H9 (cell line): ENCODE measurements at regions not wholly inside any gene's neighbourhood (a gene's known extent, or its start where the extent isn't known, plus 50 kb on each side); places are given as distances from the start of the nearest gene placed in this dataset.

ENCODE experiments used
- DNase-seq: peaks from one replicate; pipeline ENCODE4 v3.0.0-alpha.2; 2017
- H2AFZ ChIP-seq: one replicate; pipeline ENCODE4 v1.6.1; 2013; ENCODE audit warnings: mild to moderate bottlenecking, low read length, control low read depth, moderate library complexity
- H2AK5ac ChIP-seq: 2 replicates; pipeline ENCODE4 v1.6.1; 2013; ENCODE audit warnings: low read length, control low read depth, mixed read lengths; ENCODE audit not compliant: insufficient read length
- H2BK120ac ChIP-seq: one replicate; pipeline ENCODE4 v1.6.1; 2013; ENCODE audit warnings: low read depth, mild to moderate bottlenecking, low read length, control low read depth, inconsistent platforms; ENCODE audit not compliant: poor library complexity, severe bottlenecking
- H2BK12ac ChIP-seq: 2 replicates; pipeline ENCODE4 v1.6.1; 2013; ENCODE audit warnings: low read length, control low read depth, mixed read lengths, low read depth; ENCODE audit not compliant: insufficient read length
- H2BK15ac ChIP-seq: 2 replicates; pipeline ENCODE4 v1.6.1; 2013; ENCODE audit warnings: low read depth, low read length, control low read depth
- H2BK20ac ChIP-seq: one replicate; pipeline ENCODE4 v1.6.1; 2013; ENCODE audit warnings: low read depth, mild to moderate bottlenecking, low read length, control low read depth, inconsistent platforms; ENCODE audit not compliant: poor library complexity, severe bottlenecking
- H2BK5ac ChIP-seq: 2 replicates; pipeline ENCODE4 v1.6.1; 2013; ENCODE audit warnings: low read length, control low read depth, mixed read lengths; ENCODE audit not compliant: insufficient read length
- H3K14ac ChIP-seq: 2 replicates; pipeline ENCODE4 v1.6.1; 2013; ENCODE audit warnings: low read length, control low read depth; ENCODE audit not compliant: insufficient read depth
- H3K18ac ChIP-seq: 2 replicates; pipeline ENCODE4 v1.6.1; 2013; ENCODE audit warnings: low read depth, mild to moderate bottlenecking, mixed read lengths, low read length, control low read depth; ENCODE audit not compliant: insufficient read length
- H3K23ac ChIP-seq: 2 replicates; pipeline ENCODE4 v1.6.1; 2013; ENCODE audit warnings: low read length, control low read depth, mixed read lengths, low read depth; ENCODE audit not compliant: insufficient read length
- H3K23me2 ChIP-seq: 2 replicates; pipeline ENCODE4 v1.6.1; 2013; ENCODE audit warnings: low read depth, mild to moderate bottlenecking, mixed read lengths, low read length, control low read depth; ENCODE audit not compliant: insufficient read length, poor library complexity, severe bottlenecking
- H3K27ac ChIP-seq: 2 replicates; pipeline ENCODE4 v1.5.1; 2013; ENCODE audit warnings: low read length, control low read depth, mixed read lengths, low read depth; ENCODE audit not compliant: insufficient read length
- H3K27me3 ChIP-seq: 2 replicates; pipeline ENCODE4 v1.6.1; 2013; ENCODE audit warnings: low read length, control low read depth, inconsistent platforms; ENCODE audit not compliant: insufficient read depth
- H3K4ac ChIP-seq: 2 replicates; pipeline ENCODE4 v1.6.1; 2013; ENCODE audit warnings: low read depth, mild to moderate bottlenecking, control low read depth, inconsistent platforms, low read length, moderate library complexity
- H3K4me1 ChIP-seq: 2 replicates; pipeline ENCODE4 v1.6.1; 2013; ENCODE audit warnings: low read length, control low read depth, inconsistent platforms; ENCODE audit not compliant: insufficient read depth
- H3K4me2 ChIP-seq: 2 replicates; pipeline ENCODE4 v1.6.1; 2013; ENCODE audit warnings: low read length, control low read depth, mixed read lengths; ENCODE audit not compliant: insufficient read length, insufficient read depth
- H3K56ac ChIP-seq: 2 replicates; pipeline ENCODE4 v1.6.1; 2013; ENCODE audit warnings: low read depth, mild to moderate bottlenecking, mixed read lengths, low read length, control low read depth; ENCODE audit not compliant: insufficient read length
- H3K79me1 ChIP-seq: 2 replicates; pipeline ENCODE4 v1.6.1; 2013; ENCODE audit warnings: low read depth, mild to moderate bottlenecking, moderate library complexity, low read length, control low read depth, inconsistent platforms; ENCODE audit not compliant: insufficient read depth, poor library complexity, severe bottlenecking
- H3K79me2 ChIP-seq: 2 replicates; pipeline ENCODE4 v1.6.1; 2013; ENCODE audit warnings: low read length, control low read depth, inconsistent platforms; ENCODE audit not compliant: insufficient read depth
- H3K9ac ChIP-seq: 2 replicates; pipeline ENCODE4 v1.6.1; 2013; ENCODE audit warnings: low read length, control low read depth, mixed read lengths; ENCODE audit not compliant: insufficient read length; ENCODE audit errors: extremely low read depth
- H3K9me3 ChIP-seq: one replicate; pipeline ENCODE4 v1.6.1; 2013; ENCODE audit warnings: low read depth, low read length, inconsistent platforms; ENCODE audit not compliant: control insufficient read depth
- H3T11ph ChIP-seq: one replicate; pipeline ENCODE4 v1.6.1; 2013; ENCODE audit warnings: mild to moderate bottlenecking, low read length, control low read depth, inconsistent platforms
- H4K20me1 ChIP-seq: one replicate; pipeline ENCODE4 v1.6.1; 2013; ENCODE audit not compliant: control insufficient read depth, insufficient read length, insufficient read depth
- H4K5ac ChIP-seq: 2 replicates; pipeline ENCODE4 v1.6.1; 2013; ENCODE audit warnings: low read depth, mild to moderate bottlenecking, mixed read lengths, low read length, control low read depth; ENCODE audit not compliant: insufficient read length
- H4K8ac ChIP-seq: replicated peaks from 2 replicates; pipeline ENCODE4 v1.6.1; 2013; ENCODE audit warnings: low read length, control low read depth, mixed read lengths, low read depth; ENCODE audit not compliant: insufficient read length
- H4K91ac ChIP-seq: 2 replicates; pipeline ENCODE4 v1.6.1; 2013; ENCODE audit warnings: low read depth, mild to moderate bottlenecking, moderate library complexity, mixed read lengths, low read length, control low read depth; ENCODE audit not compliant: insufficient read length
- H3K27ac Mint-ChIP-seq, 3 experiments: 2 replicates in 2 of 3; 3 replicates in 1 of 3; pipeline ENCODE4 v1.8.0; 2020 to 2021; ENCODE audit warnings: mixed read lengths in 3 of 3, mild to moderate bottlenecking in 1 of 3, moderate library complexity in 1 of 3
- H3K27me3 Mint-ChIP-seq: 2 replicates; pipeline ENCODE4 v1.8.0; 2021; ENCODE audit warnings: low read depth, mild to moderate bottlenecking, moderate library complexity, mixed read lengths
- H3K36me3 Mint-ChIP-seq, 3 experiments: 2 replicates in 2 of 3; 3 replicates in 1 of 3; pipeline ENCODE4 v1.8.0; 2020 to 2021; ENCODE audit warnings: low read depth in 3 of 3, mixed read lengths in 3 of 3; ENCODE audit not compliant: insufficient read depth in 1 of 3
- H3K4me1 Mint-ChIP-seq, 2 experiments: 2 replicates each; pipeline ENCODE4 v1.8.0; 2020; ENCODE audit warnings: mixed read lengths in 2 of 2
- H3K4me3 Mint-ChIP-seq, 2 experiments: 2 replicates in 1 of 2; 3 replicates in 1 of 2; pipeline ENCODE4 v1.8.0; 2020 to 2021; ENCODE audit warnings: mild to moderate bottlenecking in 2 of 2, mixed read lengths in 2 of 2, moderate library complexity in 1 of 2
- H3K9me3 Mint-ChIP-seq, 2 experiments: 2 replicates in 1 of 2; 3 replicates in 1 of 2; pipeline ENCODE4 v1.8.0; 2020; ENCODE audit warnings: mild to moderate bottlenecking in 2 of 2, mixed read lengths in 2 of 2, moderate library complexity in 1 of 2
- CTCF ChIP-seq: fragments of 200-600 bp; sonication (generic); conservative IDR thresholded peaks from 3 replicates; pipeline ENCODE4 v1.8.0; 2021; ENCODE audit warnings: antibody characterized with exemption, mild to moderate bottlenecking
- WGBS: extraction: QIAGEN DNeasy Blood & Tissue Kit; methylation state at CpG from one replicate; pipeline ENCODE4 v1.1.7; 2013; ENCODE audit warnings: missing lambda C conversion rate, low lambda C conversion rate, mixed read lengths; ENCODE audit not compliant: insufficient read length; ENCODE audit errors: extremely low coverage; 5-methylcytosine and 5-hydroxymethylcytosine counted together

GRCh38 chr6:147742440-147742839 is 233.9 kb downstream of the SAMD5 start:
- TF ChIP-seq CTCF, result peak; percentile 25; the same call in 1 of the 3 replicates
- H2BK5ac ChIP-seq, result no peak overlapping the region
- H3T11ph ChIP-seq, result no peak overlapping the region
- H3K27me3 ChIP-seq, result no peaks in the 10 kb centered on the region
- no peak overlapping the region for H2BK15ac ChIP-seq
- no peak overlapping the region for H3K4me2 ChIP-seq
- H3K4me1 ChIP-seq, result no peaks in the 10 kb centered on the region; the same call in 1 of the 2 replicates
- H3K56ac ChIP-seq, result no peak overlapping the region
- Mint-ChIP-seq H3K4me1 (peaks cover 12 to 14% of the 10 kb centered on the region in 2 experiments), H3K4me3 (no peak overlapping the region), H3K27ac (no peak overlapping the region), H3K36me3 (no peaks in the 10 kb centered on the region), H3K27me3 (no peaks in the 10 kb centered on the region), H3K9me3 (no peaks in the 10 kb centered on the region)
- DNase-seq, result no peak
- no peaks in the 10 kb centered on the region for H3K79me2 ChIP-seq
- H2BK12ac ChIP-seq, result no peak overlapping the region
- no peak overlapping the region for H4K8ac ChIP-seq
- no peak overlapping the region for H3K18ac ChIP-seq
- no peak overlapping the region for H3K4ac ChIP-seq
- no peak overlapping the region for H3K14ac ChIP-seq
- no peak overlapping the region for H2BK20ac ChIP-seq
- H3K23me2 ChIP-seq, result no peaks in the 10 kb centered on the region
- H4K91ac ChIP-seq, result no peak overlapping the region
- H3K79me1 ChIP-seq, result no peaks in the 10 kb centered on the region
- no peaks in the 10 kb centered on the region for H3K9me3 ChIP-seq
- no peak overlapping the region for H2BK120ac ChIP-seq
- no peak overlapping the region for H3K27ac ChIP-seq
- no peaks in the 10 kb centered on the region for H4K20me1 ChIP-seq
- no peak overlapping the region for H2AK5ac ChIP-seq
- H3K23ac ChIP-seq, result no peak overlapping the region
- no peak overlapping the region for H4K5ac ChIP-seq
- H3K9ac ChIP-seq, result no peak overlapping the region
- no peak overlapping the region for H2AFZ ChIP-seq
- no CpG with 5 or more reads among the region's 3 CpGs for WGBS
